ENCODE measurements at regions not wholly inside any gene's neighbourhood (a gene's known extent, or its start where the extent isn't known, plus 50 kb on each side); places are given as distances from the start of the nearest gene placed in this dataset.

DNA sequence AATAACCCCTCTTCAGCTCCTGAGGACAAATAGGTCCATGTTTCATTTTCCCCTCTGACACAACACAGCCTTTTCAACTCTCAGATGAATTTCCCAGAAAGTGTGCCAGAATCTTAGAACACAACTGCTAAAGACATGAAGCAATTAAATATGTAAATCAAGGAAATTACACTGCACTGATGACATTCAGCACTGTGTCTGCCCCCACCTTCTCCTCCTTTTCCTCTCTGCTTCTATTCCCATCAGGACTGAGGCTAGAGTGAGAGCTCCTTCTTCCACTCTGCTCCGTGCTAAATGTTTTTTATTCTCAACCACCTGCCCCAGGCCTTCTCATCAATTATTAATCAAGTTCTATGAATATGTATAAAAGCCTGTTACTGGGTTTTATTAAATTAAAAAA is 596.1 kb downstream of the TUSC7 start:
- no peak for ATAC-seq
- no peak for DNase-seq

DNA sequence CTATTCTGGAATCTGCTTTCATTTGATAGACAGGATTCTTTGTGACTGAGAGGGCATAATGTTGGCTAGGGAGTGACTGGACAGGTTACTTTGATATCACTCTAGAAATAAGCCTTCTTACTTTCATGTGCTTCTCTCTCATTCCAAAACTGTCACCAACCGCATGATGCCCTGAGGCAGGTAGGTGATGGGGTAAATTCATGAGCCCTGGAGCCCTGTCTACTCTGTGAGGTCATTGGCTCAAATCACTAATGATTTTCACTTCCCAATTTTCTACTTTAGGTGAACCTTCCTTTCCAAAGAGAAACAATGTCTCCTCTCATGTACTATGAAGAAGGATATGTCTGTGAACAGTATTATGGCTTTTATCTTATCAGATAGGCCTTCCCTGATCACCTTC is 596.7 kb downstream of the TUSC7 start:
- ATAC-seq: no peak

DNA sequence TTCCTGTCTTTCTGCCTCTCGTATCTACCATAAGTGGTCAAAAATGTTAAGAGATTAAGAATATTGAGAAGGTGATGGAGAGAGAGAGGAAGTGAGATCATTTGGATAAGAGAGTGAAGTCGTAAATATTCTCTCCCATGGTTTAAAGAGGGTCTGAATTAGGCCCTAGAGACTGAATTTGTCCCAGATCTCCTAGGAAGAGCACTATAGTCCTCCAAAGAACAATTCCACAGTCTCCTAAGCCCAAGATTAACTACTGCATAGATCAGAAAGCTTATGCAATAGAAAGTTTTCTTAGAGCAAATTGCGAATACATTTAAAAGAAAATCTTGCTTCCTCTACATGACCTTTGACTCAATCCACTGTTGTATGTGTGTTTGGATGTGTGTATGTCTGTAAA is 598.8 kb downstream of the TUSC7 start:
- no peak for DNase-seq

More for the DNA sequence above, 596.7 kb downstream of the TUSC7 start:
- no peak for DNase-seq

DNA sequence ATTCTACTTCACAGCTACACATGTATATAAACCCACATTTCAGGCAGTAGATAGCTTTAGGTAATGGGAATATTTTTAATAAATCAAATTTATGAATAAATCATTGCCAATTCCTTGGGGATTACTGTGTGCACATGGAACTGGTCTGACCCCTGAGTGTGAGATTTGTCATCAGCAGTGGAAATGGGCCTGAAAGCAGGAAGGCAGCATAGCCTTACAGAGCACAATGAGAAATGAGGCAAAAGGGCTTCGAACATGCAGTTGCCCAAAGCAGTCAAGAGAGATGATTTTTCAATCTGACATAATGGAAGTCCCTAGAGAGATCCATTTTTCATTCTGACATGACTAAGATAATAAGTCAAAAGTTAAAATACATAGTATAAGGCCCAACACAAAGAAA is 599.2 kb downstream of the TUSC7 start:
- ATAC-seq: no peak
- no peak for DNase-seq

More for the DNA sequence above, 598.8 kb downstream of the TUSC7 start:
- ATAC-seq: no peak

DNA sequence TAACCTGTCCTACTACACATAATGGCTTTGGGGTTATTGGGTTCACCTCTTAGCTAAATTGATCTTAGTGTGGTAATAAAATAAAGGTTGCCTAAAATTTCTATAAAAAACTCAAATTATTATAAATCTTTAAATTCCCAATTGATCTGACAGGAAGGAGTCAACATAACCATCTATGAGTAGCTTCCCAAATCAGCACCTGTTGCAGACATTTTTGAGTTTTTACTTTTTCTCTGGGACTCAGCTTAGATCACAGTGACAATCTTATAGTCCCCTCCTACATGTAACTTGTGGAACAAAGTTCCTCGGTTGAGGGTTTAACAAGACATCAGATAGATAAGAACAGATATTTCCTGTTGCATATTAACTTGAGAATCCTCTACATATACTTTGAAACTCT is 601.0 kb downstream of the TUSC7 start:
- ATAC-seq: no peak

DNA sequence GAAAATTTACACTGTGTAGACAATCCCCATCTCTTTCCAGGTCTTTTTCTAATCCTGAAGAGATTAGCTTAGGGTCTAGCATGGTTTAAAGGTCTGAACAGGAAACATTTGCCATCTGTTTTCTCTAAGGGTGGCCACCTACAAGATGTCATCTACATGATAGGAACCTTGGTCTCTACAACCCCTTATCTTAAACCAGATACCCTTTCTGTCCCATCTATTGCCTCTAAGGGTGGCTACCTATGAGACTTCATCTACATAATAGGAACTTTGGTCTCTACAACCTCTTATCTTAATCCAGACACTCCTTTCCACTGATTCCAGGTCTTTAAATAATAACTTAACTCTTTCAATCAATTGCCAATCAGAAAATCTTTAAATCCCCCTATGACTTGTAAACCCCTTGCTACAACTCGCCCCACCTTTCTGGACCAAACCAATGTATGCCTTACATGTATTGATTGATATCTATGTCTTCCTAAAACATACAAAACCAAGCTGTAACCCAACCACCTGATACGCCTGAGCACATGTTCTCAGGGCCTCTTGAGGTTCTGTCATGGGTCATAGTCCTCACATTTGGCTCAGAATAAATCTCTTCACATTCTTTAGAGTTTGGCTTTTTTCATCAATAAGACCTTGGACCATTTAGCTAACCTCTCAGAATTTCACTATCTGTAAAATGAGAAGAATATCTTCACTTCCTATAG is 605.0 kb downstream of the TUSC7 start:
- DNase-seq (no peak), ATAC-seq (no peak)

More for the DNA sequence above, 601.0 kb downstream of the TUSC7 start:
- no peak for DNase-seq

DNA sequence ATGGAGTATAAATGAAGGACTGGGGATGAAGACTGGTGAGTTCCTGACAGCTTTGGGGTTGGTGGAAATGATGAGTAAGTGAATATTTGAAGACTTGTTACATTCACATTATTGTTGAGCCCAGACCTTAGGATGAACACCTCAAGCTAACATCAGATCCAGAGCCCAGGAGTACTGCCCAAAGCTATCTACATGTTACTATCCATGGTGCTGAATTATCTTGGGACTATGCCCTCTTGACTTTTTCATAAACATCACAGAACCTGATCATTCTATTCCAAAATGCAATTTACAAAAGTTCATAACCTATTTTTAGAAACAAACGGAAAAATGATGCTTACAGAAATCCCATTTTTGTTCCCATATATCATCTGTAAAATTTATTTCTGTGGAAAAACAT is 613.3 kb downstream of the TUSC7 start:
- ATAC-seq: no peak
- no peak for DNase-seq

DNA sequence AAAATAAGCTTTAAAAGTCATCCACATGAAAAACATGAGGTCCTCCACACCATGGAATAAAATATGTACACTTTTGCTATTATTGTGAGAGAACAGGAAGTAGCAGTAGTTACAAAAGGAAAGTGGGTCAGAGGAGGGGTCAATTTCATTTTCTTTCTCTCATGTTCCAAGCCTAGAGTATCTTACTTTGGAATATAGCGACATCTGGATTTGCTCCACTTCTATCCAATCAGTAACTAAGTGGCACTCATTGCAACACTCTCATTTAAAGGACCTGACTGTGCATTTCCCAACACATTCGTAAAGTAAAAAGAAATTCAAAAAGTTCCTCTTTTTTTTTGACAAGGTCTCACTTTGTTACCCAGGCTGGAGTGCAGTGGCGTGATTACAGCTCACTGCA is 637.3 kb downstream of the TUSC7 start:
- no peak for ATAC-seq
- DNase-seq: no peak

DNA sequence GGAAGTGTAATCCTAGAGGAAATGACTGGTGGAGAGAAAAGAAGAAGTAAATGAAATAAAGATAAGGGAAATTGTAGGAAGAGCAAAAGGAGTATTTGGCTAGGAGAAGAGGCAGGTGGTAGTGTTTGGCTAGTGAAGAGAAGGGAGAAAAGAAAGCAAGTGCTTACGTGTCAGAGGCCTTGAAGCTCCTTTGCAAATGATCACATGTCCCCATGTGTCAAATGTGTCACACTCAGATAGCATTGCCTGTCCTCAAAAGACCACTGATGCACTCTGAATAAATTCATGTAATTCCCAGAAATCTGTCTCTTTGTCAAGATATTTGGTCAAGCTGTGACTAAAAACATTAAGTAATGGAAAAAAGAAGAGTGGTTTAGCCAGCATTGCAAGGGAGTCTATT is 639.3 kb downstream of the TUSC7 start:
- no peak for DNase-seq
- no peak for ATAC-seq

DNA sequence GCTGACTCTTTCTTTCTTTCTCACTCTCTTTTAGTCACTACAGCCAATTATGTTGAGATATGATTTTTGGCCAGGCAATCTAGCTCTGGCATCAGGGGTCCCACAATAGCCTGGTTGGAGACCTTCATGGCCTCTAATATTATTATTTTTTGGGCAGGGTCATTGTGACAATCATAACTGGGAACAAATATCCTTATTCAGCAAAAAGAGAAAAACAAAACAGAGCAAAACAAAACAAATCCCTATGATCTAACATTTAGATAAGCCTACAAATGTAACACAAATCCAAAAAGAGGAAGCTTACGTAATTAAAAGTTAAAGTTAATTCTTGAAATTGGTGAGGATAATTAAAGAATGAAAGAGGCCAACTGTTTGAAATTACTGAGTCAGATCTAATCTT is 640.0 kb downstream of the TUSC7 start:
- no peak for ATAC-seq

DNA sequence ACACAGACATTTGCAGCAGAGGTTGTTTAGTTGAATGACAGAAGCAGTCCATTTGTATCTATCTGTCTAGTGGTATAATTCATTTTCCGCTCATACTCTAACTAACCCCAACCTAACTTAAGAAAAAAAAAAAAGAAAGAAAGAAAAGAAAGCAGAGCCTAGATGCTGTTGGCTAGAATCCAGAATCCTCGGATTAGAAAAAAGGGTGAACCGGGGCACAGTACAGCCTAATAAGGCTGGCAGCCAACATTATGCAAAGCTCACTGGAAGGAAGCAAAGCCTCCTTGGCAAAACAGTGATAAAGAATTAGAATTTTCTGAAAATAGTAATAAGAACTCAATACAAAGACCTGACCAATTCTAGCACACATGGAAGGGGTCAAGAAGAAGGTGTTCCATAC is 640.8 kb downstream of the TUSC7 start:
- DNase-seq (no peak), ATAC-seq (no peak)

More for the DNA sequence above, 640.0 kb downstream of the TUSC7 start:
- DNase-seq: no peak

DNA sequence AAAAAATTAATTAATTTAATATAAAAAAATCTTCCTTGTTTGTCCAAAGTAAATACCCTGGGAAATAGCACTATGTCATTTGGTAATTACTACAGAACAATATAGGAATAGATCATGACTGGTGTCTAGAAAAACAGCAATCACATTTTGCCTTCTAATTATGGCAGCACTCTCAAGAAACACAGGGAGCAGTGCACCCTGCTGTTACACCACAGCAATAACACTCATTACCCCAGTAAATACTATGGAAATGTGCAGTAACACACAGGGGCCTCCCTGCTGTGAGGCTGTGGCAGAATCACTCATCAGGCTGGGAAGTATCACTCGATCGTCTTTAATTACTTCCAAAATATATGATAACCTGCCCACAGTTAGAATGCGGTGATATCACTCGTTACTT is 646.0 kb downstream of the TUSC7 start:
- ATAC-seq: no peak

DNA sequence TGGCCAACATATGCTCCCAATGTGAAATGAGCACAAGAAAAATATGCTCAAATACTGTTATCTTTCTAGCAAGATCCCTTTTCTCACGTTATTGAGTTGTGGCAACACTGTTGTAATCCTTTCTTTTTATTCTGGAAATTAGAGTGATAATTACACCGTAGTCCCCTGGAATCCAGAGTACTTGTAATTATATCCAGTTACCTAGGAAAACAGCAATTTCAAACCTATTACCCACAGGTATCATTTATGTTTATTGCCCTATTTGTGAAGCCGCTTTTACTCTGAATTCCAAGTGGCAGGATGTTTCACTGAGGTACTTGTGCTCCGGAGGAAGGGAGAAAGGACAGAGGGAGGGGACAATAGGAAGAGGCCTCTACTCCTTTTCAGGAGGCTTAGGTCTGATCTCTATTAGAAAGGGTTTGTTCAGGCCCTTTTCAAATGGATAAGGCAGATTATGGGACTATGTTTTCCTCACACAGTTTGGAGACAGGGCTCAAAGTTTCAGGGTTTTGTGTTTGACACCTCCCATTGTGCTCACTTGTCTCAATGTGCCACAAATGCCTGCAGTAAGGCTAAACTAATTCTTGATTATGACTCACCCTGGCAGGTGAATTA is 646.6 kb downstream of the TUSC7 start:
- no peak for DNase-seq
- ATAC-seq: no peak

More for the DNA sequence above, 646.0 kb downstream of the TUSC7 start:
- DNase-seq: no peak

DNA sequence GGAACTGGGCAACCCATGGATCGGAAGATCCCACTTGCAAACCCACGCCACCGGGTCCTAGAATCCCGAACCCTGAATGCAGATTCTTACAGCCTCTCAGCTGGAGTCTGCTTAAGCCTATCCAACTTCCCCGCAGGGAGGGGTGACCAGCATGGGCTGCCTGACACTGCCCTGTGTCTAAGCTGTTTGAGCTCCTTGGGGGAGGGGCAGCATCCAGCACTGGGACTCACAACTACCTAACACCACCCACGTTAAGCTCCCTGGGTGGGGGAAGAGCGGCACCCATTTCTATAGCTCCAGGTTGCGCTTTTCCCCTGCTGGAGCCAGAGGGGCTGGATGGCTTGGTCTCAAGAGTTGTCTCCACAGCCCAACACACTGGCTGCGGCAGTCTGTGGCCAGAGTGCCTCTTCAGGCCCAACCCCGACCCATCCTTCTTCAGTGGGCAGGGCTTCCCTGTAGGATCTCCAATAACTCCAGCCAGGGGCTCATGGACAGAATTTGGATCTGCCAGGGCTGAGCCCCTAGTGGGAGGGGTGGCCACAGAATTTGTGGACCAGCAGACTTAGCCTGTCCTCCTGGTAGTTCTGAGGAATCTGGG is 649.2 kb downstream of the TUSC7 start:
- DNase-seq: no peak
- ATAC-seq: no peak

DNA sequence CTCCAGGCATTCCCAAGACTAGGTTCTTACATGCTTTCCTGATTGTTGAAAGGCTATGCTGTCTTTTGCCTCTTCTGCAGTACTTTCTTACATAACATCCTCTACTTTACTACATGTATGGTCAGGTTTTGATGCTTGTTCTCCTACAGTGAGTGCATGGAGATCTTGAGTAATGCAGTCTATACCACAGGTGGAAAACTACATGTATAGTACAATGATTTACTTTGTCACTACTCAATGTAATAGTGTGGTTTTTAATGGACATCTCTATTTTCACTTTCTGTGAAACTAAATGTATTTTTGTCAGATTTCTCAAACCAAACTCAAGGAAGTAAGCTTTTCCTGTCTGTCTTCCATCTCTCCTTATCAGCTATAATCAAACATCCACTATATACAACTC is 657.0 kb downstream of the TUSC7 start:
- ATAC-seq (no peak), DNase-seq (no peak)

DNA sequence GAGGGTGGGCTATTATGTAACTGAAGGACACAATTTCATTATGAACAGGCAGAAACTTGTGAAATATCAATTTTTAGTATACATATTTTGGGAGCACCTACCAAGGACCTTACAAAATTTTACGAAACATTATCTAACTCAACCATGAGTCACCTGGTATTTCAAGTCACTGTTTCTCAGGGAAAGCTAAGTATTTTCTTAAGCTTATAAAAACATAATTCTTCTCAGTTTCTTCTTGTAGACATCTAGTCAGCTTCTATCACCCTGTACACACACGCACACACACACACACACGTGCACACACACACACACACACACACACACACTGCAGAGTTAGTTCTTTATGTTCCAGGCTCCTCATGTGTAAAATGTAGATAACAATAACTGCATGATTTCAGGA is 658.3 kb downstream of the TUSC7 start:
- DNase-seq: no peak
- no peak for ATAC-seq

DNA sequence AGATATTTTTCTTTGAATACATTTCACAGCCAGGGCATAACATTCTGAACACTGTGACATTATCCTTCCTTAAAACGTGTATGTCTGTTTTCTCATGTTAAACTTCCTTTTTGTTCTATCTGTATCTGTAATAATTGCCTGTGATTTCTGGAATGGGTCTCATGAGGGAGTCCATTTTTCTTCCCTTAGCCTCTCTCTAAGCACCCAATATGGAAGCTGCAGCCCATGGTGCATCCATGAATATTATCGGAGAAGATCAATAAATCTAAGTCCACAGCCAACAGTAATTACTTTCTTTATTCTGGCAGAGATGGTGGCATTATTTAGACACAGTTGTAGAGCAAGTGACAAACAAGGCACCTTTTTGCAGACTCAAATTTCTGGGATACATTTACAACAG is 671.1 kb downstream of the TUSC7 start:
- ATAC-seq (no peak), DNase-seq (no peak)

DNA sequence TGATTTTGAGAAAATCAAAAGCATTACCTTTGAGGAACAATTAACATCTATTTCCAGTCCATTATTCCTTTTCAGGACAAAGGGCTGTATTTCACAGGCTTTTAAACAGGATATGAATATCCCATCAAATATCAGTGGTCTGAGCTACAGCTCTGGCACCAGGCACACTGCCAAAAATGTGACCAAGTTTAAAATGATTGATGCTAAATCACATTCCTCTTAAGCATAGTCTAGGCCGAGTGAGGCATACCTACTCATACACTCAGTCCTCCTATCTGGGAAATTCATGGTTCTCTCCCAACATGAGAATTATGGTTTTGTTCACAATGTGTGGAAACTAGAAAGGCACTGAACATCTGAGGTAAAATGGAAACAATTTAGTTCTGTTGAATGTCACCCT is 683.5 kb downstream of the TUSC7 start:
- no peak for DNase-seq
- no peak for ATAC-seq

DNA sequence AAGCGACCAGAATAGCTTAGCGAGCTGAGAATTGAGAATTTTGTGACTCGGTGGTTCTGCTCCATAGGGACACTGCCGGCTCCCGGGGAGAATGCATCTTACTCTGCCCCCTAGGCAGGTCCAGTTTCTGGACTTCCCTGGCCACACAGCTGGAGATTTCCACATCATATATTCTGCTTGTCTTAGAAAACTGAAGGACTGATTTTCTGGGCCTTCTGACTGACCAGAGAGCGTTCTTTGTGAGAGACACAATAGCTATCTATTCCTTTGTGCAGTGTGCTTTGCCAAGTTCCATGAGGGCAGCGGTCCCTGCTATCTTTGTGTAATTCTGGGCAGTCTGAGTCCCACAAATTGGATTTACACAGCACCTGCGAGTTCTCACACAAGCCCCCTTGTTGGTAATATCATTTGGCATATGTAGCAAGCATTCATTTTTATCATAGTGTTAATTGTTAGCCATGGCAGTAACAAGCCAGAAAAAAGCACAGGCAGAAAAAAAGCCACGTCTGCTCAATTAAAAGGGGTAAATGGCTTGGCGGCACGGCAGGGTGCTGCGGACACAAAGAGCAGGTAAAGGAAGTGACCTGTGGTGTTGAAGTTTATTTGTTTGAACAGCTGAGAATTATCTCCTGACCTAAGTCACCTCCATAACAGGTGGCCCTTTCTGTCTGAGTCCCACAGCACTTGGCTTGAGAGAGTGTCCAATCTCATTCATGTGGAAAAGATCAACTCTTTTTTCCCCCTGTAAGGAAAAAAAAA is 688.7 kb downstream of the TUSC7 start:
- ATAC-seq: no peak
- no peak for DNase-seq

DNA sequence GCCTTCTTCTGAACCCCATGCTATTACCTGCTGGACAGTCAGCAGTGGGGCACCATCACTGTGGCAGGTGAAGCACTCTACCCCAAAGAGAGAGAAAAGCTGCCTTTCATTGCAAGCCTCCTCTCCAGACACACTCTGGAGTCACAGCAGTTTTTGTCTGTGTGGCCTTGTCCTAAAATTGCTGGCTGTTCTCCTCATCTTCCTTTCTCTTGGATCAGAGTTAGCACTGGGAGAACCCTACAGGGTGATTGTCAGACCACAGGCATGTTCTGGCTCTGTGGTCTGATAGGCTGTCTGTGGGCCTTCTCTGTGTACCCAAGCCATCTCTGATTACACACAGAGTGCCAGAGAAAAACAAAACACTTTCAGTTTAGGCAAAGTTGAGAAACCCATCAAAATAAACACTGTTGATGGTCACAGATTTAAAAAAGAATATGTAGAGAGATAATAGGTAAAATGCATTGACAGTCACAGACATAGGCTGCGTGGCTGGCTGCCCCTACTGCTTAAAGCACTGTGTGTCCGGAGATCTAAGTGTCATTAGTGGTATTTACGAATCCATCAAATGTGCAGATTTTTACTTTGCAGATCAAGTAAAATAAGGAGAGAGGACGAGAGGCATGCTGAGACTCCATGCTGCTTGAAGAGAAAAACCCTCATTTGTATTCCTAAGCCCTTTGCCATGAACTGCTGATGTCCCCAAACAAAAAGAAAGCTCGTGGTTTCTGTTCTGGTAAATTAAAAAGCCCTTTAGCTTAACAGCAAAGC is 689.9 kb downstream of the TUSC7 start:
- ATAC-seq (no peak), DNase-seq (no peak)

DNA sequence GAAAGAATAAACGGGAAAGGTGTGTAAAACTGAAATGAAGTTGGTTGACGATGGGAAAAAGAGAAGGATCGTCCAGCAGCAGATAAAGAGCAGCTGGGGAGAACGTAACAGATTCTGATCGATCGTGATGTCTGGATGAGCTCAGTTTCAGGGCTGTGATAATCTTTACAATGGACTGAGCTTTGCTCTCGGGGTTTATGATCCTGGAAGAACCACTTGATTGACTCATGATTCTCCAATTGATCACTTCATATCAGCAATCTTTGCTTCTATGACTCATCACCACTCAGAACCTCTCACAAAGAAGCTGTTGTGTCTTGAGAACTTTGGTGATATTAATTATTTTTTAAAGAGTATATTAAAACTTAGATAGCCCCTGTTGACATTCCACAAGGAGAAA is 690.7 kb downstream of the TUSC7 start:
- DNase-seq: no peak
- ATAC-seq: no peak

DNA sequence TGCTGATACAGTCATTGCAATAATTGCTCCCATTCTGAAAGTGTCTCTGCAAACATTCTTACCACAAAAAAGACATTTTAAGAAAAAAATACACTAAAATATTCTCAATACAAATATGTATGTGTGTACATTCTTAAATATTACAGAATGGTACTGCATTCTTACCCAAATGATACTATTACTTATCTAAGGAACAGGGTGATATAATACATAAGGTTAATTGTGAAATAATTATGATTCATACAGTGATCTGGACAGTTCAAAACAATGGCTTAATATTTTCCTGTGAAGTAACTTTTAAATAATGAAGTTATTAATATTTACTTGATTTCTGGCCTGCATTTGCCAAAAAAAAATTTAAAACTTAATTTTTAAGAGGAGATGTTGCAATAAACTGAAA is 694.6 kb downstream of the TUSC7 start:
- ATAC-seq: no peak

More for the DNA sequence above, 694.6 kb downstream of the TUSC7 start:
- no peak for DNase-seq
